Transverse colon (tissue), 4 donors: ENCODE measurements at regions not wholly inside any gene's neighbourhood (a gene's known extent, or its start where the extent isn't known, plus 50 kb on each side); places are given as distances from the start of the nearest gene placed in this dataset.
A peak's percentile ranks its signal among the peaks of the same experiment; 100 is the strongest.

Experiments
- DNase-seq: peaks from one replicate; pipeline ENCODE4 v3.0.0-alpha.2; 2019
- H3K27ac ChIP-seq, 4 donors: fragments of 200-600 bp; sonication (generic); 2 replicates each; pipeline ENCODE4 v1.5.1; 2016 to 2018; ENCODE audit warnings: inconsistent platforms in 4 of 4
- H3K27me3 ChIP-seq: fragments of 200-600 bp; sonication (generic); 2 replicates; pipeline ENCODE4 v1.5.1; 2017; ENCODE audit warnings: inconsistent platforms
- H3K36me3 ChIP-seq, 4 donors: fragments of 200-600 bp; sonication (generic); 2 replicates each; pipeline ENCODE4 v1.5.1; 2017 to 2019; ENCODE audit warnings: inconsistent platforms in 4 of 4
- H3K4me1 ChIP-seq, 4 donors: fragments of 200-600 bp; sonication (generic); 2 replicates each; pipeline ENCODE4 v1.5.1; 2017 to 2020; ENCODE audit warnings: inconsistent platforms in 4 of 4
- H3K4me3 ChIP-seq, 4 donors: fragments of 200-600 bp; sonication (generic); 1 replicate in 1 of 4; 2 replicates in 3 of 4; pipeline versions ENCODE4 v1.5.1 to v1.6.1; 2017 to 2019; ENCODE audit warnings: inconsistent platforms in 4 of 4
- H3K9me3 ChIP-seq, 2 donors: fragments of 200-600 bp; sonication (generic); 2 replicates each; pipeline ENCODE4 v1.5.1; 2017 to 2019; ENCODE audit warnings: inconsistent platforms in 2 of 2
- CTCF ChIP-seq, 5 experiments: fragments of 200-600 bp in 3 of 5; fragments of 450-650 bp in 2 of 5; sonication (generic) in 3 of 5; IDR thresholded peaks; 1 replicate in 2 of 5; 2 replicates in 3 of 5; pipeline ENCODE4 v1.5.1; 2016 to 2017; ENCODE audit warnings: antibody characterized with exemption in 5 of 5, inconsistent platforms in 3 of 5, mild to moderate bottlenecking in 2 of 5, moderate library complexity in 1 of 5
- EP300 ChIP-seq: sonication (generic); formaldehyde crosslinking; IDR thresholded peaks from one replicate; pipeline ENCODE4 v1.6.1; 2017; ENCODE audit warnings: antibody characterized with exemption, low read depth
- POLR2A ChIP-seq: fragments of 450-650 bp; IDR thresholded peaks from one replicate; pipeline ENCODE4 v1.6.1; 2016; ENCODE audit warnings: antibody characterized with exemption, mild to moderate bottlenecking, moderate library complexity
- POLR2AphosphoS5 ChIP-seq, 3 donors: sonication (generic); formaldehyde crosslinking; IDR thresholded peaks; one replicate each; pipeline ENCODE4 v1.6.1; 2016; ENCODE audit warnings: antibody characterized with exemption in 3 of 3
- WGBS, 2 donors: methylation state at CpG; one replicate each; pipeline ENCODE4 v1.1.5; 2018; ENCODE audit warnings: low coverage in 1 of 2; 5-methylcytosine and 5-hydroxymethylcytosine counted together
- in situ Hi-C, 4 donors: fragments of 200-750 bp; cut with MboI; loops; one replicate each; pipeline versions ENCODE4 v1.15.0 to v1.15.1; 2017; ENCODE audit warnings: low sequenced_read_pairs in 3 of 4, low pct_ligation_motif_present in 1 of 4, low pct_unique_long_range_greater_than_20kb in 1 of 4
- intact Hi-C: fragments of 100-400 bp; cut with DNase I; formaldehyde crosslinking; loops from one replicate; pipeline ENCODE4 v1.15.1; 2023; ENCODE audit warnings: low total_unique reads

GRCh38 chr1:185478877-185479276 lies 161.8 kb upstream of the IVNS1ABP start:
- WGBS, 2 donors, result 50 to 72% methylated on average over 1 to 3 of the region's 3 CpGs
- Histone ChIP-seq H3K4me3 (no peak overlapping the region), H3K4me1 (peaks cover 4 to 44% (median 12%) of the 10 kb centered on the region in 4 donors), H3K27me3 (no peaks in the 10 kb centered on the region), H3K9me3 (no peaks in the 10 kb centered on the region), H3K36me3 (no peaks in the 10 kb centered on the region), H3K27ac (peak overlapping the region; percentile 65 to 78 (median 70))
- peak; percentile 17 for DNase-seq
- intact Hi-C loops (no loop called here), in situ Hi-C loops (no loop called here)
- TF ChIP-seq EP300 (no peak), POLR2A (peak; percentile 31), POLR2AphosphoS5 (IDR thresholded peaks at IDR 0.05) (peak in 2 of 3 donors; percentile 21 to 42), CTCF (IDR thresholded peaks at IDR 0.05) (no peak)

- intact Hi-C loops, result no loop called here
- Histone ChIP-seq H3K4me3 (no peak overlapping the region), H3K9me3 (no peaks in the 10 kb centered on the region), H3K36me3 (no peaks in the 10 kb centered on the region), H3K27ac (peak overlapping the region; percentile 65 to 78 (median 70)), H3K4me1 (peaks cover 4 to 37% (median 12%) of the 10 kb centered on the region in 4 donors), H3K27me3 (no peaks in the 10 kb centered on the region)
- TF ChIP-seq POLR2A, result no peak
- TF ChIP-seq CTCF (IDR thresholded peaks at IDR 0.05), result no peak
- TF ChIP-seq POLR2AphosphoS5 (IDR thresholded peaks at IDR 0.05), result peak in 2 of 3 donors; percentile 26 to 36
- TF ChIP-seq EP300, result no peak
- peak; percentile 67 for DNase-seq
- 49 to 53% methylated on average over 4 to 6 of the region's 6 CpGs for WGBS, 2 donors
- in situ Hi-C loops, result no loop called here
Observed at GRCh38 chr1:185477638-185478580, 160.9 kb upstream of the IVNS1ABP start.

- Histone ChIP-seq H3K9me3 (no peaks in the 10 kb centered on the region), H3K27me3 (no peaks in the 10 kb centered on the region), H3K36me3 (no peaks in the 10 kb centered on the region), H3K27ac (no peak overlapping the region), H3K4me1 (peaks cover 4 to 33% (median 9%) of the 10 kb centered on the region in 4 donors), H3K4me3 (no peak overlapping the region)
- DNase-seq, result peak; percentile 38
- intact Hi-C loops (no loop called here), in situ Hi-C loops (no loop called here)
- WGBS, 2 donors, result 74 to 86% methylated on average over 2 of the region's 2 CpGs
- TF ChIP-seq POLR2AphosphoS5 (IDR thresholded peaks at IDR 0.05) (no peak), EP300 (no peak), CTCF (IDR thresholded peaks at IDR 0.05) (no peak), POLR2A (no peak)
Observed at GRCh38 chr1:185474440-185475149, 157.6 kb upstream of the IVNS1ABP start.

- in situ Hi-C loops (no loop called here), intact Hi-C loops (no loop called here)
- no peaks in the 10 kb centered on the region for H3K9me3 ChIP-seq
- DNase-seq, result no peak
- no peaks in the 10 kb centered on the region for H3K27me3 ChIP-seq
- peaks cover 0 to 20% (median 2%) of the 10 kb centered on the region in 4 donors for H3K4me1 ChIP-seq
- no peak overlapping the region for H3K27ac ChIP-seq
- H3K36me3 ChIP-seq, result no peaks in the 10 kb centered on the region
- no peak overlapping the region for H3K4me3 ChIP-seq
- TF ChIP-seq CTCF (IDR thresholded peaks at IDR 0.05) (no peak), EP300 (no peak)
- 80 to 83% methylated on average over 3 to 6 of the region's 6 CpGs for WGBS, 2 donors
Observed at GRCh38 chr1:185473186-185473585, 156.1 kb upstream of the IVNS1ABP start.
